Fibroblast of skin of right quadriceps (primary cell): ENCODE measurements at regions not wholly inside any gene's neighbourhood (a gene's known extent, or its start where the extent isn't known, plus 50 kb on each side); places are given as distances from the start of the nearest gene placed in this dataset.
A peak's percentile ranks its signal among the peaks of the same experiment; 100 is the strongest.

ENCODE experiments used
- DNase-seq: peaks from one replicate; pipeline ENCODE4 v3.0.0-alpha.2; 2013

GRCh38 chr2:64196963-64197362, 52.7 kb upstream of the PELI1 start:
- no peak for DNase-seq

DNA sequence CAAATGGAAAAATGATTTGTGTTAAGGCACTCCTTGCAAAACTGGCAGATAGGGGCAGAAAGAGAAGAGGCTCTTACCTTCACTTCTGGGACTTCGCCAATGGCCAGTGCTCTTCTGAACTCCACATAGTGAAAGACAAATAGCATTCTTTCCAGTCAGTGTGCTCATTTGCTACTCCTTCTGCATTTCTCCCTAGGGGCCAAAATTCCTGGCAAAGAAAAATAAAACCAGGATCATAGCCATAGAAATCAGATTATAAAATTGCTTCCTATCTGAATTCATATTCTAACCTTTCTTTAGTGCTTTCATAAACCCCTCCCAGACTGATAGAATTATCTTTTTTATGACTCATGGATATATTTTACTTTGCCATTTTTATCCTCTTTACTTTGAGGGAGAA, 56.9 kb upstream of the PELI1 start:
- peak; percentile 53 for DNase-seq

DNA sequence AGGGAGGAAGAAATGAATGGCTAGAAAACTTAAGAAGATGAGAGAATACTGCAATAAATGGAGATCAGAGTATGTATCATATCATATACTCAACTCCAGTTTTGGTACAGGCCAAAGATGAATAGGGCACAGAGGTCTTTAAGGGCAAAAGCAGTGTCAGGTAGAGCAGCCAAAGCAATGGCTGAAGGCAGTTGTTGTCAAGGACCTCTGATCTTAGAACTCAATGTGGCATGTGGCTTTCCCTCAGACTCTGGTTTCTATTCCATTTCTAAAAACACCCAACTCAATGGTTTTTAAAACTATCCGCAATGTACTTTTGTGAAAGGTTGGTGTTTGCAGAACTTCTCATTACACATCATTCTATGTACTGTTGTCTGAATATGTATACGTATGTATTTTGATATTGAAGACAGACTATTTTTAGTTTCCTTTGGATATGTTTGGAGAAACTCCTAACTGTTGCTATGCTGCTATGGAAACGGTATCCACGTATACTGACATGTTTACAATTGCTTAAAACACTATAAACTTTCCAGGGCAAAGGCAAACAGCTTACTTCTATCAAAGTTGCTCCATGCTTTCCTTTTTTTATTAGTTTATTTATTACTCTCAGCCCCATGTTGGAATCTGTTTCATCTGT, 58.1 kb upstream of the PELI1 start:
- peak; percentile 56 for DNase-seq

DNA sequence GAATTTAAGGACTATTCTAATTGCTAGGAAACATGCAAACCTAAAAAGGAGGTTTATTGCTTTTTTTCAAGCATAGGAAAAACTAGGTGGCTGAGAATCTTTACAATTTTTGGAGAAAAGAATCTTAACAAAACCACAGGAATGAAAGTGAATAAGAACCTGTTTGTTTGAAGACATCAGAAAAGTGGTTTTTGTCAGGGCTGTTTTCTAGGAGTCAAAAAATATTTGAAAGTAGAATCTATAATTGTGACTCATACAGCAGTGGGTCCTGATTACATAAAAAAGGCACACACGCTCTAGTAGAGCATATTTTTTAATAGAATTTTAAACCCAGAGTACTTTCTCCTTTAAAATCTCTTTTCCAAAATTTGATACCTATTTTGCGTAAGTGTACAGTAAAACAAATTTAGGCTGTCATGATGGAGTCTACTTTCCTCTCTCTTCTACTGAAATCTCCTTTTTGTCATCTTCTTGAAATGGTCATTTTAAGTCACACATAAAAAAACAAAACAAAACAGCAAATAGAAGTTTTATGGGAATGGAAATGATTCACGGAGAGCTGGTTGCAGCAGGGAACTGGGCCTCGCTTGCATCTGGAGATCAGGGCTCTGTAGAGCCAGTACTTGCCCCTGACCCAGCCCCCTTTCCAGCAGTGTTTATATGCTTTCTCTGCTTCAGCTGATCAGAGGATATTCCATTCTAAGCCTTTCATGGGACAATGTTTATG, 59.1 kb upstream of the PELI1 start:
- DNase-seq = peak; percentile 66

DNA sequence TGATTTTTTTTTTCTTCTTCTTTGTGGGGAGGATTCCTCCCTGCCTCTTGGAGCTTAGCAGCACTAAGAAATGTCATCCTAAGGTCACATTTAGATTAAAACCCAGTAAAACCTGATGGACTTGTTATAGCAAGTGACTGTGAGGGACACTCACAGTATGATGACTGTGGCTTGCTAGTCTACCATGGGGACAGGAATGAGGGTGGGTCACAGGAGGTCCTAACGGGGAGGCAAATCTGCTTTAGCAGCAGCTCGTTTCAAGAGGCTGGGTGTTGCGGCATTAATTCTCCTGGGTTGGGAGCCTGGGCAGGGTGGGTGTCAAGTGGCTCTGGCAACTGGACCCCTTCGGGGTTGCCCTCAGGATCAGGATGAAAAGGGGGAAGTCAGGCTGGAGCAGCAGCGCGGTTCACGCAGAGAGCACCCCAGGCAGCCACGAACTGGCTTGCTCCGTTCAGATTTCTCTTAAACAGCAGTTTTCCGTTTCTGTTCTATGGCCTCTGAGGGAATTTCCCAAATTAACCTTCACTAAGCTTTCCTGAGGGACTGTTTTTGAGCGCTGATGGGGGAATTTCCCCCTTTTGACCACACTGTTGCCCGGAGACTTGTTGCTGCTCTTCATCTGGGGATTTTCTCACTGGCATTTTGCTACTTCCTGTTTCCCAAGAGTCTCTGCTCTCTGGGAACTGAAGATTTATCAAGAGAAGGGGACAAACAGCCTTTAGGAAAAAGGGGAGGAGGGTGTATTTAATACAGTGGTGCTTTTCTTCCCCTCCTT, 59.8 kb upstream of the PELI1 start:
- peak; percentile 47 for DNase-seq

DNA sequence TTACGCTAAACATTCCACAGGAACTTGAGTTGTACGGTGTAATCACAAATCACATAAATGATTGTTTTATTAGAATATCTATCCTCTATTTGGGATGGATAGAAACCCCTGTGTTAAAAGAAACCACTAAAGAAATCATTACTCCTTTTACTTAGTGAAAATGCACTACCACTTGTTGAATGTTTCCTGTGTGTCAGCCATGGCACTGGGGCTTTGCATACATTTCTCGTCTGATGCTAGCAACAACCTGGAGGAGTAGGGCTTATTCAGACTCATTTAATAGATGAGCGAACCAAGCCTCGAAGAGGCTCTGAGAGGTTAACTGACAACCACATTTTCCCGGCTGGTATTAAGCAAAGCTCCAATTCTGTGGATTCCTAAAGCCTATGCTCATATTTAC, 60.5 kb upstream of the PELI1 start:
- DNase-seq = peak; percentile 14

DNA sequence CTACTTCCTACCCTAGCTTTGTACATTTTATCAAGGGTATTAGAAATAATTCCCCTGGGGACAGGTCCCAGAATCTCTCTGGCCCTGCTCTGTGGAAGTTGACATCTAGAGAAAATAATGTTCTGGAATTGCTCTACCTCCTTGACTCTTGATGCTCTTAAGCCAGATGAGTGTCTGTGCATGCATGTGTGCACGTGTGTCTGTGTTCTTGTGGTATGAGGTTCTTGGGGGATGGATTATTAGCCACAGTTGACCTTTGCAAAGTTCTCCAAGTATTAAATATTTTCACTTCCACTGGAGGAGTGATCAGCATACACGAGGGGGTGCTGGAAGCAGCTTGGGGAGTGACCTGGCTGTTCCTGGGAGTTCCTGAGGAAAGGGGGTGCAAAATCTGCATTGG, 61.2 kb upstream of the PELI1 start:
- no peak for DNase-seq

DNA sequence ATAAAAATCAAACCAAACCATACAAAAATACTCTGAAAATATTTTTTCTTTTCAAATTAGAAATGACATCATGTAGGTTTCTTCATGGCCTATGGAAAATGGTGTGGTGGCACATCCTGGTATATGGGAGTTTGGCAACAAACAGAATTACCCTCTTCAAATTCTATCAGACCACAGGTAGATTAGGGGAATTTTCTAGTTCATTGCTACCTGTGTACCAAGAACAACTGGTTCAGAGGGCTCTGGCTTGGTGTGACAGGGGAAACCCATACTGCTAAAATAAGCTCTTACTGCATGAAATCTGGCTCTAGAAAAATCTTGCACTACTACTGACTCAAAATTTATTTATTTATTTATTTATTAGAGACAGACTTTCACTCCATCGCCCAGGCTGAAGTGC, 63.4 kb upstream of the PELI1 start:
- no peak for DNase-seq

- no peak for DNase-seq
These were observed 66.6 kb upstream of the PELI1 start for GRCh38 chr2:64210816-64211215.

DNA sequence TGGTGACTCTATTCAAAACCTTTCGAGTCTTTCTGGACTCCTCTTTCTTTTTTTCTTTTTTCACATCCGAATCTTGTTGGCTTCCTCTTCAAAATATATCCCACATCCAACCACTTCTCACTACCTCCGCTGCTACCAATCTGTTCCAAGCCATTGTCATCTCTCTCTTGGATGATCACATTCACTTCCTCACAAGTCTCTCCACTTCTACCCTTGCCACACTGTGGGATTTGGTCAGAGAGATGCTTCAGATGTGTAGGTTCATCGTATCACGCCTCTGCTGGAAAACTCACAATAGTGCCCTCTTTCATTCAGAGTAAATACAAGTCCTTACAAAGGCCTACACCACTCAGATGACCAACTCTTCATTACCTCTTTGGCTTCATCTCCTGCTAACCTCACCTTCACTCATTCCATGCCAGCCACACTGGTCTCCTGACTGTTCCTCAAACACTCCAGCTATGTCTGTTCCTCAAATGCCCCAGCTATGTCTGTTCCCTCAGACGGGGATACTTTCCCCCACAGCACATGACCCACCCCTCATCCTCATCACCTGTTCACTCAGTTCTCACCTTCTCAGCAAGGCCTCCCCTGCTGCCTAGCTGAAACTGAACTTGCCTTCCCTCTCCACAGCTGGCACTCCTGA, 67.2 kb upstream of the PELI1 start:
- no peak for DNase-seq

- DNase-seq = peak; percentile 74
These were observed 68.1 kb upstream of the PELI1 start for GRCh38 chr2:64212346-64212745.

GRCh38 chr2:64212801-64213321, 68.6 kb upstream of the PELI1 start:
- peak; percentile 44 for DNase-seq

DNA sequence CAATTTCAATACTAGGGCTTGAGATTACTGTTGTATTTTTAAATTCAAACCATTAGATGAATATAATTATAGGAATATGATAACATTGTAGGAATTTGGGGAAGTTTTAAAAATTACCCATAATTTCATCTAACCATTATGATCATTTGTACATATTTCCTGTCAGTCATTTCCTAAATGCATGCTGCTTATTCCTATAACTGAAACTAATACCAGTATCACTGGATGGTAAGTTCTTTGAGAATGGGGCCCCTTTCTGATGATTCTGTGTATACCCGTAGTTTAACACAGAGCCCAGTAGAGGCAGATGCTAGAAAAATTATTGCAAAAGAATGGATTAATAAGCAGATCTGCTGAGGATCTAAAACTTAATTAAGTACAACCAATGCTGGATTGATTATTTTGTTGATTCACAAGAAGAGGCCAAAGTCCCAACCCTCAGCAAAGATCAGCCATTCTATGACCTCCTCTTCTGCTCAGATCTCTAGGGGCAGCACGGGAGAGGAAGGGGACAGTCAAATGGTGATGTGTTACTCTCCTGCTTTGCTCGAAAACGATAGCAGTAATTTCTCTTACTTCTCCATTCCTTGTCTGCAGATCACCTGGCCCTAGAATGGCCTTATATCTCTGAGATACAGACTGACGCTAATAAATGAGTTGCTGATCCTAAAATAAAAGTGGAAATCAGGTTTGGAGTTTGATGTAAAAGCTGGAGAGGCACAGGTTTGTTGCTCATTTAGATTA, 69.5 kb upstream of the PELI1 start:
- DNase-seq = no peak

DNA sequence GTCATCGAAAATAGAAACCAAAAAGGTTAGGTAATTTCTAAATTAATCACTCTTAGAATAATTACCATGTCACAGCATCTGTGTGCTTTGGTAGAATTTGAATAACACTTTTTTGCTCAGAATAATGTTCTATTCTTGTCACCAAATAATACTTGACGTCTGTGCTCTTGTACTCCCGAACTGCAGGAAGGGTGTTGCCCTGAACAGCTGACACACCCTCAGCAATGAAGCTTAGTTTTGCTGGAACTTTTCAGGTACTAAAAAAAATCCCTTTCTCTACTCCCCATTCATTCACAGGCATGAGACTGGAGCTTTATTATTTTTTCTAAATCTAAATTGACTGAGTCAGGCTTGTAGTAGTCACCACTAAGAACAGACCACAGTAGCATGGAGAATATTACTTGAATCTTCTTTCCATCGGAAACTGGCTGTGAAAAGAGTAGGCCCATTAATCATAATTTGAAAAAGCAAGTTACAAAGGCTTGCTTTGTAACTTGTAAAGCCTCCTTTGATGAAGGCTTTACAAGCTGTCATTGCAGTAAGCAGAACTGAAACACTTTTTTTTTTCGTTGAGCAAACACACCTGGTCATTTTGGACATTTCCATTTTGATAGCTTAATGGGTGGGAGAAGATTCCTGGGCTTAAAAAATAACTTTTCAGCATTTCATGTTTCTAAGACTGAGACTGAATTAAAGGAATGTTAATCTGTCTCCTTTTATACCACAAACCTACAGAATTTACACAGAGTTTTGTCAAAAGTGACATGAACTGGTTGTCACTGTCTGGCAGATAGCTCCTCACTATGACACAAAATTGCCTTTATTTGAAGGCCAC, 70.3 kb upstream of the PELI1 start:
- no peak for DNase-seq

GRCh38 chr2:64217198-64217869, 73.1 kb upstream of the PELI1 start:
- no peak for DNase-seq

GRCh38 chr2:64218137-64218802, 74.0 kb upstream of the PELI1 start:
- DNase-seq = peak; percentile 32

DNA sequence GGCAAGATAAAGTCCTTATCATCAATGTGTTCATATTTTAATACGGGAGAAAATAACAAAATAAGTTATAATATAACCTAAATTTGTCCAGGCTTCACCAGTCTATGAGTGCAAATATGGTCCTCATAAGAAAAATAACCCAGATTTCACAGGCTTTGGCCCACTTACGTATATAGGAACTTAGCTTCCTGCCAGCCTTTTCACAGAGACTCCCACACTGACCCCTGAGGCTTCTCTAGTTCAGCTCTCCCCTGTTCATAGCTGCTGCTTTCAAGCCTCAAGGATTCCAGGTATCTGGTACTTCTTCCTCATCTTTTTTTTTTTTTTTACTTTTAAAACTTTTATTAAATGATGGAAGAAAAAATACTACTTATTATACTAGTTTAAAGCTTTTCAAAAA, 74.9 kb upstream of the PELI1 start:
- no peak for DNase-seq

GRCh38 chr2:64220265-64220664, 76.0 kb upstream of the PELI1 start:
- DNase-seq = no peak

DNA sequence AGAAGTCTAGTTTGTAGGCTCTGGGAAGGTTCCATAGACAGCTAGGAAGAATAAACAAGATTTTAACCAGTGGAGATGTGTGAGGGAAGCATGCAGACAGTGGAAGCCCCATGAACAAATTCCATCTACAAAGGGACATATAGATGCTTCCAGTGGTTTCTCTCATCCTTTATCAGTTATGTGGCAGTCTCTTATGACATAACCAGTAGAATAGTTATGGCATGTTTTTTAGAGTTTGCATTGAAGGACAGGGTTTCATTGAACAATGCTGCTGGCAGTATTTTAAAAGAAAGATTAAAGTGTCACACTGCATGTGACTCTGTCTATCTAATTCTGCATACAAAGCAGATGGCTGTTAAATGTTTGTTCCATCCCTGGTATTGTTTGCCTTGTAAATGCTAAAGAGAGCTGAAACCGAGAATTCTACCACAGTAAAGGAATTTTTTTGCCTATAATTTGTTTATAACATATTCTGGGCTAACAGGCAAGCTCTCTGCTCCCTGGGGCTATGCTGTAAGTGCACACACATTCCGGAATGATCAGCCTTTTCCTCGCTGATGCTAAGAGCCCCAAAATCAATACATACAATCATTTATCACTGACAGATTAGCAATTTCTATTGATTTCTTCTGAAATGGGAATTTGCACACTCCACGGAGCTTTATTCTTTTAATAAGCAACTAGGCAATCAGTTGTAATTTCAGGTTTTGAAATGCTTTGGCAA, 76.8 kb upstream of the PELI1 start:
- no peak for DNase-seq

DNA sequence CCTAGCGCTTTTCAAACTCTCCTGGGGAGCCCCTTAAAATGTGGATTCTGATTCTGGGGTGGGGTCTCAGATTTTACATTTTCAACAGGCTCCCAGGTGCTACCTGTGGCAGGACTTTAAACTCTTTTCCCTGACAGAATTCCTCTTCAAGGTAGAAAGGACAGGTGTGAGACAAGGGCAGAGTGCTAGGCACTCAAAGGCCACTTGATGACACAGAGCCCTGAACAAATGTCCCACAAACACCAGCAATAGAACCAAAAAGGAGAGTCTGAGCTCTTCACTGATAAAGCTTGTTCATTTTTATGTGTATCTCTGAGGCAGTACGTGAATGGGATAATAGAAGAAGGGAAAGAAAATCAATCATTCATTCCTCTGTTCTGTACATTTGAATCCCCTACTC, 77.7 kb upstream of the PELI1 start:
- no peak for DNase-seq
